Frontal cortex (tissue), 3 donors: ENCODE measurements at regions not wholly inside any gene's neighbourhood (a gene's known extent, or its start where the extent isn't known, plus 50 kb on each side); places are given as distances from the start of the nearest gene placed in this dataset.

Source experiments
- DNase-seq, 2 donors: peaks; one replicate each; pipeline ENCODE4 v3.0.0; 2012; ENCODE audit warnings: low spot score in 2 of 2
- FAIRE-seq: peaks from 2 replicates; lab custom pipeline; 2012; peaks lifted over from hg19 to GRCh38; lab: Jason Lieb, UNC
- donor health status: control.
- donor health status: control.
- donor health status: control.

GRCh38 chr2:138157372-138157771 is 193.1 kb downstream of the HNMT start:
- no peak for DNase-seq
- FAIRE-seq = no peak

GRCh38 chr2:138170485-138170884 is 206.2 kb downstream of the HNMT start:
- DNase-seq = no peak
- FAIRE-seq = no peak

- FAIRE-seq = no peak
- DNase-seq = no peak
Observed at GRCh38 chr2:138171244-138171643, 207.0 kb downstream of the HNMT start.

GRCh38 chr2:138175066-138175465 is 210.8 kb downstream of the HNMT start:
- no peak for DNase-seq
- no peak for FAIRE-seq

GRCh38 chr2:138176862-138177439 is 212.7 kb downstream of the HNMT start:
- no peak for FAIRE-seq

GRCh38 chr2:138177693-138178092 is 213.4 kb downstream of the HNMT start:
- FAIRE-seq = no peak
- no peak for DNase-seq

More at GRCh38 chr2:138176862-138177439, 212.7 kb downstream of the HNMT start:
- no peak for DNase-seq

GRCh38 chr2:138180692-138181386 is 216.6 kb downstream of the HNMT start:
- FAIRE-seq (no peak), DNase-seq (no peak)

GRCh38 chr2:138182250-138182936 is 218.1 kb downstream of the HNMT start:
- DNase-seq (no peak), FAIRE-seq (no peak)

- DNase-seq (no peak), FAIRE-seq (no peak)
Observed at GRCh38 chr2:138182937-138183312, 218.7 kb downstream of the HNMT start.

GRCh38 chr2:138183705-138184104 is 219.4 kb downstream of the HNMT start:
- no peak for FAIRE-seq

GRCh38 chr2:138184428-138184827 is 220.2 kb downstream of the HNMT start:
- FAIRE-seq = no peak

More at GRCh38 chr2:138183705-138184104, 219.4 kb downstream of the HNMT start:
- no peak for DNase-seq

GRCh38 chr2:138185827-138186226 is 221.6 kb downstream of the HNMT start:
- no peak for FAIRE-seq
- no peak for DNase-seq

More at GRCh38 chr2:138184428-138184827, 220.2 kb downstream of the HNMT start:
- DNase-seq = no peak

GRCh38 chr2:138187221-138187620 is 222.9 kb downstream of the HNMT start:
- FAIRE-seq (no peak), DNase-seq (no peak)

- no peak for FAIRE-seq
- no peak for DNase-seq
Observed at GRCh38 chr2:138190999-138191398, 226.7 kb downstream of the HNMT start.

- no peak for FAIRE-seq
- no peak for DNase-seq
Observed at GRCh38 chr2:138193416-138194213, 229.3 kb downstream of the HNMT start.

GRCh38 chr2:138201286-138201685 is 237.0 kb downstream of the HNMT start:
- FAIRE-seq = no peak
- no peak for DNase-seq

GRCh38 chr2:138202762-138203161 is 238.5 kb downstream of the HNMT start:
- FAIRE-seq = no peak
- no peak for DNase-seq

GRCh38 chr2:138205281-138205680 is 241.0 kb downstream of the HNMT start:
- FAIRE-seq (no peak), DNase-seq (no peak)

GRCh38 chr2:138207074-138207930 is 243.0 kb downstream of the HNMT start:
- no peak for FAIRE-seq

More at GRCh38 chr2:138207074-138207930, 243.0 kb downstream of the HNMT start:
- DNase-seq = no peak
